Colonic mucosa (tissue), 4 donors: ENCODE measurements at regions not wholly inside any gene's neighbourhood (a gene's known extent, or its start where the extent isn't known, plus 50 kb on each side); places are given as distances from the start of the nearest gene placed in this dataset.

ENCODE experiments used
- DNase-seq: peaks from one replicate; pipeline ENCODE4 v3.0.0-alpha.2; 2020
- H3K27ac ChIP-seq: fragments of 200-600 bp; one replicate; pipeline ENCODE4 v1.8.0; 2021
- H3K27me3 ChIP-seq: fragments of 200-600 bp; one replicate; pipeline ENCODE4 v1.8.0; 2021
- H3K36me3 ChIP-seq: fragments of 200-600 bp; one replicate; pipeline ENCODE4 v1.8.0; 2021
- H3K4me1 ChIP-seq: fragments of 200-600 bp; one replicate; pipeline ENCODE4 v1.8.0; 2021; ENCODE audit warnings: mild to moderate bottlenecking
- H3K4me3 ChIP-seq: fragments of 200-600 bp; one replicate; pipeline ENCODE4 v1.8.0; 2021
- H3K9ac ChIP-seq, 2 donors: one replicate each; pipeline ENCODE4 v1.7.0; 2013; ENCODE audit warnings: control low read depth in 2 of 2, low read depth in 2 of 2, low read length in 2 of 2
- H3K9me3 ChIP-seq: fragments of 200-600 bp; one replicate; pipeline ENCODE4 v1.8.0; 2021
- intact Hi-C: fragments of 100-400 bp; cut with DNase I; formaldehyde crosslinking; loops from one replicate; pipeline ENCODE4 v1.14.1; 2022
- TF ChIP-seq, protein P1 (sequence below): fragments of 200-600 bp; IDR thresholded peaks from one replicate; pipeline ENCODE4 v1.8.0; 2022; ENCODE audit warnings: antibody characterized with exemption, mild to moderate bottlenecking
- donor health status: healthy.
- donor health status: DM: no; HTN: no; CAD: no.
- donor health status: DM: no; HTN: no; CAD: no.

- TF ChIP-seq, protein P1, sequence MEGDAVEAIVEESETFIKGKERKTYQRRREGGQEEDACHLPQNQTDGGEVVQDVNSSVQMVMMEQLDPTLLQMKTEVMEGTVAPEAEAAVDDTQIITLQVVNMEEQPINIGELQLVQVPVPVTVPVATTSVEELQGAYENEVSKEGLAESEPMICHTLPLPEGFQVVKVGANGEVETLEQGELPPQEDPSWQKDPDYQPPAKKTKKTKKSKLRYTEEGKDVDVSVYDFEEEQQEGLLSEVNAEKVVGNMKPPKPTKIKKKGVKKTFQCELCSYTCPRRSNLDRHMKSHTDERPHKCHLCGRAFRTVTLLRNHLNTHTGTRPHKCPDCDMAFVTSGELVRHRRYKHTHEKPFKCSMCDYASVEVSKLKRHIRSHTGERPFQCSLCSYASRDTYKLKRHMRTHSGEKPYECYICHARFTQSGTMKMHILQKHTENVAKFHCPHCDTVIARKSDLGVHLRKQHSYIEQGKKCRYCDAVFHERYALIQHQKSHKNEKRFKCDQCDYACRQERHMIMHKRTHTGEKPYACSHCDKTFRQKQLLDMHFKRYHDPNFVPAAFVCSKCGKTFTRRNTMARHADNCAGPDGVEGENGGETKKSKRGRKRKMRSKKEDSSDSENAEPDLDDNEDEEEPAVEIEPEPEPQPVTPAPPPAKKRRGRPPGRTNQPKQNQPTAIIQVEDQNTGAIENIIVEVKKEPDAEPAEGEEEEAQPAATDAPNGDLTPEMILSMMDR = no peak
- no peak for DNase-seq
- Histone ChIP-seq H3K27me3 (no peaks in the 10 kb centered on the region), H3K4me1 (no peaks in the 10 kb centered on the region), H3K36me3 (no peaks in the 10 kb centered on the region), H3K9ac (no peak overlapping the region), H3K27ac (no peak overlapping the region), H3K4me3 (no peak overlapping the region), H3K9me3 (no peaks in the 10 kb centered on the region)
- intact Hi-C loops = no loop called here
These were observed 708.9 kb upstream of the RIOK2 start for GRCh38 chr5:97891971-97892370.

- intact Hi-C loops = no loop called here
These were observed 720.7 kb upstream of the RIOK2 start for GRCh38 chr5:97903742-97904141.

DNA sequence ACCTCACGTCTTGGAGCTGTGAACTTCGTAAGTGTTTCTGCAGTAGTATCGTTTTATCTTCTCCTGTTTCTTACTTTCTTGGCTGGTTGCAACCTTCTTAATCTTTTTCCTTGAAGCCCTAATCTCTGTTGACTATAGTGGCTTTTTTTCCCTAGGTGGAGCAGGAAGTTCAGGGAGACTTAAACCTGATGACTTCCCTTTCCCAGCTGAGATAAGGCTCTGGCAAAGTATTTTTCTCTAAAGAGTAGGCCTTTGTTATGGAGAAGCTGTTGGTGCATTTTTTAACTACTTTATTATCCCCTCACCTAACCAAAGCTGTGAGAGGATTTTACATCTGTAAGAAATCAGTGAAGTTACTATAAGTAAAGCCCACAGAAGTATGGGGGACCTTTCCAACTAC is 723.1 kb upstream of the RIOK2 start:
- TF ChIP-seq, protein P1 = no peak
- H3K27ac ChIP-seq = peak overlapping the region; percentile 1
- H3K9ac ChIP-seq = no peak overlapping the region
- no peak for DNase-seq
- H3K27me3 ChIP-seq = no peaks in the 10 kb centered on the region
- no peaks in the 10 kb centered on the region for H3K9me3 ChIP-seq
- intact Hi-C loops = no loop called here
- H3K4me3 ChIP-seq = no peak overlapping the region
- H3K4me1 ChIP-seq = no peaks in the 10 kb centered on the region
- H3K36me3 ChIP-seq = no peaks in the 10 kb centered on the region

More at GRCh38 chr5:97903742-97904141, 720.7 kb upstream of the RIOK2 start:
- H3K4me3 ChIP-seq = no peak overlapping the region
- no peaks in the 10 kb centered on the region for H3K4me1 ChIP-seq
- no peak overlapping the region for H3K9ac ChIP-seq
- no peaks in the 10 kb centered on the region for H3K36me3 ChIP-seq
- H3K27me3 ChIP-seq = no peaks in the 10 kb centered on the region
- no peak overlapping the region for H3K27ac ChIP-seq
- TF ChIP-seq, protein P1 = no peak
- no peak for DNase-seq
- H3K9me3 ChIP-seq = no peaks in the 10 kb centered on the region

DNA sequence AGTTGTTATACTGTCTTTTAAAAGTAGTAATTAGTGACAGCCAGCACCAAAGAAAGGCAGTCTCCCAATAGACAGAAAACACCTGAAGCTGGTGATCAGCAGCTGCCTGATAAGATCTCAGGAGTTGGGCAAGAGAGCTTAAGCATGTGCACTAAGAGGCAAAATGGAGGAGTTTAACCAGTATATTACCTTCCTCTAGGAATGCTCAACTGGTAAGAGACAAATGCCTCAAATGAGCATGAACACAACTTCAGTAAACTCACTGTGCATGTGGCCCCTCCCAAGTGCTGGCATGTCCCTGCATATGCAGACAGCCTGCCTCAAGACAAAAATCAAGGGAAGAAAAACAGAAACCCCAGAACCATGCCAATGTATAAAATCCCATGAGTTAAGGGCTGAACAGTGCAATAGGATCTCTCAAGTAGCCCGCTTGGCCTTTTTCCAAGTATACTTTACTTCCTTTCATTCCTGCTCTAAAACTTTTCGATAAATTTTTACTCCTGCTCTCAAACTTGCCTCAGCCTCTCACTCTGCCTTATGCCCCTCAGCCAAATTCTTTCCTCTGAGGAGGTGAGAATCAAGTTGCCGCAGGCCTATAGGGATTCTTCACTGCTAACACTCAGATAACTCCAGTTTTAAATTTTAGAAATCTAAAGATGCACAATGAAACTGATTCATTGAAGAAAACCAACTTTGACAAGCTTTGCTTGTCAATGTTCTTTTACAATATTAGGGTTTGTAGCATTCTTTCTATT is 724.8 kb upstream of the RIOK2 start:
- Histone ChIP-seq H3K9me3 (no peaks in the 10 kb centered on the region), H3K36me3 (no peaks in the 10 kb centered on the region), H3K4me1 (no peaks in the 10 kb centered on the region), H3K27me3 (no peaks in the 10 kb centered on the region), H3K27ac (no peak overlapping the region), H3K4me3 (no peak overlapping the region), H3K9ac (no peak overlapping the region)
- DNase-seq = no peak
- intact Hi-C loops = no loop called here
- TF ChIP-seq, protein P1 = no peak

- H3K4me1 ChIP-seq = no peaks in the 10 kb centered on the region
- H3K9me3 ChIP-seq = no peaks in the 10 kb centered on the region
- H3K36me3 ChIP-seq = no peaks in the 10 kb centered on the region
- no peak overlapping the region for H3K4me3 ChIP-seq
- no peak overlapping the region for H3K27ac ChIP-seq
- intact Hi-C loops = no loop called here
- H3K9ac ChIP-seq = no peak overlapping the region
- TF ChIP-seq, protein P1 = no peak
- no peak for DNase-seq
- no peaks in the 10 kb centered on the region for H3K27me3 ChIP-seq
These were observed 726.5 kb upstream of the RIOK2 start for GRCh38 chr5:97909541-97909940.
